ENCODE measurements at regions not wholly inside any gene's neighbourhood (a gene's known extent, or its start where the extent isn't known, plus 50 kb on each side); places are given as distances from the start of the nearest gene placed in this dataset.

- TF ChIP-seq CTCF (IDR thresholded peaks at IDR 0.05; ENCODE audit: low read depth, low read length) (no peak), MAX (IDR thresholded peaks at IDR 0.05; ENCODE audit: low read depth, low read length) (no peak), POLR2A (IDR thresholded peaks at IDR 0.05; ENCODE audit: extremely low read depth, insufficient read length) (no peak)
Measured at GRCh38 chr15:46768287-46768686, 949.0 kb upstream of the SEMA6D start.
